Mesenchymal stem cell (in vitro differentiated cells and primary cell): ENCODE measurements at regions not wholly inside any gene's neighbourhood (a gene's known extent, or its start where the extent isn't known, plus 50 kb on each side); places are given as distances from the start of the nearest gene placed in this dataset.

ENCODE experiments used
- DNase-seq: peaks from one replicate; pipeline ENCODE4 v3.0.0-alpha.2; 2013
- H2AFZ ChIP-seq: one replicate; pipeline ENCODE4 v1.6.1; 2013; ENCODE audit warnings: low read depth, mild to moderate bottlenecking, control low read depth, inconsistent platforms, low read length, moderate library complexity
- H2AK5ac ChIP-seq: 2 replicates; pipeline ENCODE4 v1.6.1; 2013; ENCODE audit warnings: low read length, moderate library complexity, mild to moderate bottlenecking, inconsistent platforms; ENCODE audit not compliant: severe bottlenecking
- H2BK120ac ChIP-seq: one replicate; pipeline ENCODE4 v1.6.1; 2013; ENCODE audit warnings: low read depth, mild to moderate bottlenecking, inconsistent platforms, low read length, moderate library complexity
- H2BK12ac ChIP-seq, 2 experiments: one replicate each; pipeline ENCODE4 v1.6.1; 2013; ENCODE audit warnings: inconsistent platforms in 2 of 2, low read length in 2 of 2, mild to moderate bottlenecking in 2 of 2, moderate library complexity in 2 of 2, control low read depth in 1 of 2
- H2BK15ac ChIP-seq: one replicate; pipeline ENCODE4 v1.6.1; 2013; ENCODE audit warnings: mild to moderate bottlenecking, low read depth, inconsistent platforms; ENCODE audit not compliant: poor library complexity, severe bottlenecking
- H2BK5ac ChIP-seq: 2 replicates; pipeline ENCODE4 v1.6.1; 2013; ENCODE audit warnings: low read depth, mild to moderate bottlenecking, low read length, control low read depth, inconsistent platforms; ENCODE audit not compliant: poor library complexity, severe bottlenecking
- H3K14ac ChIP-seq, 2 experiments: one replicate each; pipeline ENCODE4 v1.6.1; 2013; ENCODE audit warnings: inconsistent platforms in 2 of 2, low read length in 2 of 2, control low read depth in 1 of 2, mild to moderate bottlenecking in 1 of 2, moderate library complexity in 1 of 2
- H3K18ac ChIP-seq, 2 experiments: one replicate each; pipeline ENCODE4 v1.6.1; 2013; ENCODE audit warnings: inconsistent platforms in 2 of 2, low read length in 2 of 2, control low read depth in 1 of 2, low read depth in 1 of 2, mild to moderate bottlenecking in 1 of 2
- H3K23ac ChIP-seq, 2 experiments: one replicate each; pipeline ENCODE4 v1.6.1; 2013; ENCODE audit warnings: inconsistent platforms in 2 of 2, low read length in 2 of 2, mild to moderate bottlenecking in 2 of 2, moderate library complexity in 2 of 2, control low read depth in 1 of 2
- H3K27ac ChIP-seq: 2 replicates; pipeline ENCODE4 v1.5.1; 2013; ENCODE audit warnings: mild to moderate bottlenecking, moderate library complexity, low read length, control low read depth, inconsistent platforms; ENCODE audit not compliant: poor library complexity, severe bottlenecking
- H3K27me3 ChIP-seq, 2 experiments: 2 replicates each; pipeline versions ENCODE4 v1.6.1 to v1.7.0; 2013; ENCODE audit warnings: low read length in 2 of 2, mild to moderate bottlenecking in 2 of 2, moderate library complexity in 2 of 2, control low read depth in 1 of 2, inconsistent platforms in 1 of 2; ENCODE audit not compliant: control insufficient read depth in 1 of 2, insufficient read depth in 1 of 2
- H3K36me3 ChIP-seq, 2 experiments: 2 replicates each; pipeline versions ENCODE4 v1.6.1 to v1.7.0; 2013; ENCODE audit warnings: low read length in 2 of 2, control low read depth in 1 of 2, inconsistent platforms in 1 of 2, low read depth in 1 of 2, mild to moderate bottlenecking in 1 of 2; ENCODE audit not compliant: insufficient read depth in 2 of 2, control insufficient read depth in 1 of 2
- H3K4ac ChIP-seq, 2 experiments: one replicate each; pipeline ENCODE4 v1.6.1; 2013; ENCODE audit warnings: inconsistent platforms in 2 of 2, low read length in 2 of 2, mild to moderate bottlenecking in 2 of 2, moderate library complexity in 2 of 2, control low read depth in 1 of 2, low read depth in 1 of 2
- H3K4me1 ChIP-seq: 2 replicates; pipeline ENCODE4 v1.6.1; 2013; ENCODE audit warnings: low read depth, low read length, control low read depth; ENCODE audit not compliant: control insufficient read depth, insufficient read depth
- H3K4me2 ChIP-seq: 2 replicates; pipeline ENCODE4 v1.6.1; 2013; ENCODE audit warnings: low read length, mild to moderate bottlenecking, inconsistent platforms; ENCODE audit not compliant: poor library complexity, severe bottlenecking
- H3K4me3 ChIP-seq, 2 experiments: 2 replicates each; pipeline versions ENCODE4 v1.5.1 to v1.7.0; 2013; ENCODE audit warnings: low read length in 2 of 2, mild to moderate bottlenecking in 2 of 2, control low read depth in 1 of 2, low read depth in 1 of 2; ENCODE audit not compliant: insufficient read depth in 1 of 2
- H3K79me1 ChIP-seq: replicated peaks from 2 replicates; pipeline ENCODE4 v1.6.1; 2013; ENCODE audit warnings: mild to moderate bottlenecking, control low read depth, low read length, inconsistent platforms; ENCODE audit not compliant: poor library complexity, severe bottlenecking
- H3K9ac ChIP-seq: 2 replicates; pipeline ENCODE4 v1.7.0; 2013; ENCODE audit warnings: mild to moderate bottlenecking, low read length, moderate library complexity
- H3K9me3 ChIP-seq: 2 replicates; pipeline ENCODE4 v1.7.0; 2013; ENCODE audit warnings: mild to moderate bottlenecking, low read length; ENCODE audit not compliant: control insufficient read depth
- H4K8ac ChIP-seq: one replicate; pipeline ENCODE4 v1.6.1; 2013; ENCODE audit warnings: inconsistent platforms, mild to moderate bottlenecking, low read length, moderate library complexity
- H4K91ac ChIP-seq: one replicate; pipeline ENCODE4 v1.6.1; 2013; ENCODE audit warnings: mild to moderate bottlenecking, low read length, inconsistent platforms
- WGBS: methylation state at CpG from one replicate; pipeline ENCODE4 v1.1.7; 2013; ENCODE audit warnings: mixed read lengths; 5-methylcytosine and 5-hydroxymethylcytosine counted together

DNA sequence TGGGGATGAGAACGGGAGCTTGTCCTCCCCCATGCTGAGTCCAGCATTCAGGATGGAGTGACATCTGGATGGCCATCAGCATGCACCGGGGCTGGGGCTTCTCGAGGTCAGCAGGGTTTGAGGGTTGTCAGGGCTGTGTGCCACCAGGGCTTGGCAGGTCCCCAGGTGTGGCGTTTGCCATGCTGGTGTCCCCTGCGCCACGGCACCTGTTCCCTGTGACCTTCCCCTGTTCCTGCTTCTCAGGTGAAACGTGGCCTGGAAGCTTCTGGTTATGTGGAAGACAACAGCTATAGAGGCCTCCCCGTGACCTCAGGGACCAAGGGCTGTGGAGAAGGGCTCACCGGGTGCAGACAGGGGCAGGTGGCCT, 152.4 kb downstream of the KIF26A start:
- Histone ChIP-seq H3K4ac (no peak overlapping the region), H2BK5ac (no peak overlapping the region), H2AFZ (no peak overlapping the region), H3K9me3 (no peaks in the 10 kb centered on the region), H3K27ac (no peak overlapping the region), H3K14ac (no peak overlapping the region), H3K4me3 (no peak overlapping the region), H4K91ac (no peak overlapping the region), H3K36me3 (no peaks in the 10 kb centered on the region), H3K18ac (no peak overlapping the region), H3K9ac (no peak overlapping the region), H2BK120ac (no peak overlapping the region), H3K23ac (no peak overlapping the region), H3K4me2 (no peak overlapping the region), H3K4me1 (no peaks in the 10 kb centered on the region), H3K79me1 (no peaks in the 10 kb centered on the region), H2BK15ac (no peak overlapping the region), H3K27me3 (peaks cover 0 to 17% of the 10 kb centered on the region in 2 experiments), H2AK5ac (no peak overlapping the region), H4K8ac (no peak overlapping the region), H2BK12ac (no peak overlapping the region)
- WGBS = 79% methylated on average over 9 of the region's 9 CpGs
- no peak for DNase-seq

- Histone ChIP-seq H4K91ac (no peak overlapping the region), H3K4me2 (no peak overlapping the region), H3K36me3 (no peaks in the 10 kb centered on the region), H3K4me1 (no peaks in the 10 kb centered on the region), H2AK5ac (no peak overlapping the region), H3K18ac (no peak overlapping the region), H2BK15ac (no peak overlapping the region), H3K4ac (no peak overlapping the region), H3K23ac (no peak overlapping the region), H2BK5ac (no peak overlapping the region), H2BK120ac (no peak overlapping the region), H3K14ac (no peak overlapping the region), H3K9ac (no peak overlapping the region), H4K8ac (no peak overlapping the region), H2AFZ (no peak overlapping the region), H3K27ac (no peak overlapping the region), H3K27me3 (peaks cover 0 to 20% of the 10 kb centered on the region in 2 experiments), H3K4me3 (no peak overlapping the region), H2BK12ac (no peak overlapping the region), H3K79me1 (no peaks in the 10 kb centered on the region), H3K9me3 (no peaks in the 10 kb centered on the region)
- no peak for DNase-seq
- 23% methylated on average over 24 of the region's 25 CpGs for WGBS
Observed at GRCh38 chr14:104291123-104292000, 153.0 kb downstream of the KIF26A start.

GRCh38 chr14:104292084-104292970, 153.9 kb downstream of the KIF26A start:
- no peak overlapping the region for H2AFZ ChIP-seq
- H3K9ac ChIP-seq = no peak overlapping the region
- no peaks in the 10 kb centered on the region for H3K4me1 ChIP-seq
- no peak overlapping the region for H2BK120ac ChIP-seq
- no peak overlapping the region for H2BK5ac ChIP-seq
- H3K4me2 ChIP-seq = no peak overlapping the region
- H2AK5ac ChIP-seq = no peak overlapping the region
- no peak overlapping the region for H3K4me3 ChIP-seq
- no peak overlapping the region for H3K27ac ChIP-seq
- no peak overlapping the region for H3K23ac ChIP-seq
- H4K8ac ChIP-seq = no peak overlapping the region
- no peak overlapping the region for H2BK15ac ChIP-seq
- no peak overlapping the region for H2BK12ac ChIP-seq
- H3K79me1 ChIP-seq = no peaks in the 10 kb centered on the region
- H3K36me3 ChIP-seq = no peaks in the 10 kb centered on the region
- H3K18ac ChIP-seq = no peak overlapping the region
- WGBS = 75% methylated on average over 24 of the region's 28 CpGs
- H3K14ac ChIP-seq = no peak overlapping the region
- H4K91ac ChIP-seq = no peak overlapping the region
- no peak for DNase-seq
- H3K9me3 ChIP-seq = no peaks in the 10 kb centered on the region
- H3K27me3 ChIP-seq = peaks cover 0 to 20% of the 10 kb centered on the region in 2 experiments
- H3K4ac ChIP-seq = no peak overlapping the region

- Histone ChIP-seq H3K36me3 (no peaks in the 10 kb centered on the region), H3K4me1 (no peaks in the 10 kb centered on the region), H3K9me3 (no peaks in the 10 kb centered on the region), H2BK120ac (no peak overlapping the region), H2AK5ac (no peak overlapping the region), H4K91ac (no peak overlapping the region), H3K23ac (no peak overlapping the region), H3K4ac (no peak overlapping the region), H3K27me3 (peaks cover 0 to 20% of the 10 kb centered on the region in 2 experiments), H3K14ac (no peak overlapping the region), H2BK15ac (no peak overlapping the region), H3K4me3 (no peak overlapping the region), H2BK12ac (no peak overlapping the region), H3K27ac (no peak overlapping the region), H3K9ac (no peak overlapping the region), H3K4me2 (no peak overlapping the region), H3K18ac (no peak overlapping the region), H3K79me1 (no peaks in the 10 kb centered on the region), H4K8ac (no peak overlapping the region), H2AFZ (no peak overlapping the region), H2BK5ac (no peak overlapping the region)
- DNase-seq = no peak
- 64% methylated on average over 12 of the region's 15 CpGs for WGBS
Observed at GRCh38 chr14:104293231-104293841, 154.9 kb downstream of the KIF26A start.
